ENCODE measurements at regions not wholly inside any gene's neighbourhood (a gene's known extent, or its start where the extent isn't known, plus 50 kb on each side); places are given as distances from the start of the nearest gene placed in this dataset.

- in situ Hi-C loops (cut with HindIII; ENCODE audit: low pct_ligation_motif_present, low sequenced_read_pairs) = no loop called here
- Histone ChIP-seq H3K36me3 (replicated peaks) (no peaks in the 10 kb centered on the region), H3K27me3 (replicated peaks) (no peaks in the 10 kb centered on the region), H3K27ac (no peak overlapping the region), H3K4me3 (ENCODE audit: low read depth, low read length) (no peak overlapping the region)
- DNase-seq = peak; percentile 11
- no peak for TF ChIP-seq CTCF (IDR thresholded peaks at IDR 0.05; ENCODE audit: low read depth, low read length, missing control alignments)
These were observed 759.3 kb upstream of the TYRP1 start for GRCh38 chr9:11933926-11934325.

- no peak overlapping the region for H3K27ac ChIP-seq
These were observed 746.7 kb upstream of the TYRP1 start for GRCh38 chr9:11946531-11946930.

GRCh38 chr9:11962327-11962726 lies 730.9 kb upstream of the TYRP1 start:
- no peak for DNase-seq
- in situ Hi-C loops (cut with HindIII; ENCODE audit: low pct_ligation_motif_present, low sequenced_read_pairs) = no loop called here
- no peaks in the 10 kb centered on the region for H3K36me3 ChIP-seq (replicated peaks)
- H3K27ac ChIP-seq = no peak overlapping the region
- no peak overlapping the region for H3K4me3 ChIP-seq (ENCODE audit: low read depth, low read length)
- no peaks in the 10 kb centered on the region for H3K27me3 ChIP-seq (replicated peaks)
- TF ChIP-seq CTCF (IDR thresholded peaks at IDR 0.05; ENCODE audit: low read depth, low read length, missing control alignments) = no peak

More at GRCh38 chr9:11946531-11946930, 746.7 kb upstream of the TYRP1 start:
- Histone ChIP-seq H3K4me3 (ENCODE audit: low read depth, low read length) (no peak overlapping the region), H3K36me3 (replicated peaks) (no peaks in the 10 kb centered on the region), H3K27me3 (replicated peaks) (no peaks in the 10 kb centered on the region)
- no peak for TF ChIP-seq CTCF (IDR thresholded peaks at IDR 0.05; ENCODE audit: low read depth, low read length, missing control alignments)
- DNase-seq = no peak
- in situ Hi-C loops (cut with HindIII; ENCODE audit: low pct_ligation_motif_present, low sequenced_read_pairs) = no loop called here

- DNase-seq = no peak
- Histone ChIP-seq H3K36me3 (replicated peaks) (no peaks in the 10 kb centered on the region), H3K27me3 (replicated peaks) (no peaks in the 10 kb centered on the region), H3K4me3 (ENCODE audit: low read depth, low read length) (no peak overlapping the region), H3K27ac (no peak overlapping the region)
- in situ Hi-C loops (cut with HindIII; ENCODE audit: low pct_ligation_motif_present, low sequenced_read_pairs) = no loop called here
- no peak for TF ChIP-seq CTCF (IDR thresholded peaks at IDR 0.05; ENCODE audit: low read depth, low read length, missing control alignments)
These were observed 726.4 kb upstream of the TYRP1 start for GRCh38 chr9:11966786-11967185.

- no peaks in the 10 kb centered on the region for H3K36me3 ChIP-seq (replicated peaks)
- in situ Hi-C loops (cut with HindIII; ENCODE audit: low pct_ligation_motif_present, low sequenced_read_pairs) = no loop called here
- H3K27ac ChIP-seq = no peak overlapping the region
These were observed 724.6 kb upstream of the TYRP1 start for GRCh38 chr9:11968631-11969030.

More at GRCh38 chr9:11968631-11969030, 724.6 kb upstream of the TYRP1 start:
- TF ChIP-seq CTCF (IDR thresholded peaks at IDR 0.05; ENCODE audit: low read depth, low read length, missing control alignments) = no peak
- DNase-seq = no peak
- Histone ChIP-seq H3K27me3 (replicated peaks) (no peaks in the 10 kb centered on the region), H3K4me3 (ENCODE audit: low read depth, low read length) (no peak overlapping the region)
